BE2C (cell line): ENCODE measurements at regions not wholly inside any gene's neighbourhood (a gene's known extent, or its start where the extent isn't known, plus 50 kb on each side); places are given as distances from the start of the nearest gene placed in this dataset.

Source experiments
- DNase-seq: peaks from one replicate; pipeline ENCODE4 v3.0.0-alpha.2; 2020
- H3K27me3 ChIP-seq: fragments of 250-450 bp; sonication (Bioruptor Pico); 2 replicates; pipeline ENCODE4 v1.5.1; 2020; ENCODE audit warnings: mild to moderate bottlenecking
- H3K36me3 ChIP-seq: fragments of 250-450 bp; sonication (Bioruptor Pico); 2 replicates; pipeline ENCODE4 v1.5.1; 2020; ENCODE audit warnings: mild to moderate bottlenecking
- H3K4me1 ChIP-seq: fragments of 250-450 bp; sonication (Bioruptor Pico); 2 replicates; pipeline ENCODE4 v1.5.1; 2020
- H3K4me3 ChIP-seq: 2 replicates; pipeline ENCODE4 v1.5.1; 2011; ENCODE audit warnings: low read depth, low read length
- H3K9me3 ChIP-seq: fragments of 250-450 bp; sonication (Bioruptor Pico); 2 replicates; pipeline ENCODE4 v1.5.1; 2020
- CTCF ChIP-seq: IDR thresholded peaks from 2 replicates; pipeline ENCODE4 v1.5.1; 2012; ENCODE audit warnings: mild to moderate bottlenecking, low read depth, low read length

- no peak for TF ChIP-seq CTCF
- no peaks in the 10 kb centered on the region for H3K9me3 ChIP-seq
- H3K27me3 ChIP-seq = no peaks in the 10 kb centered on the region
- no peak overlapping the region for H3K4me3 ChIP-seq
- DNase-seq = no peak
- H3K36me3 ChIP-seq = no peaks in the 10 kb centered on the region
- H3K4me1 ChIP-seq = no peaks in the 10 kb centered on the region
Measured at GRCh38 chr2:164109006-164109405, 373.2 kb upstream of the FIGN start.

- Histone ChIP-seq H3K36me3 (no peaks in the 10 kb centered on the region), H3K9me3 (no peaks in the 10 kb centered on the region), H3K4me1 (no peaks in the 10 kb centered on the region), H3K27me3 (no peaks in the 10 kb centered on the region), H3K4me3 (no peak overlapping the region)
- TF ChIP-seq CTCF = no peak
- no peak for DNase-seq
Measured at GRCh38 chr2:164103271-164103670, 367.5 kb upstream of the FIGN start.

- Histone ChIP-seq H3K27me3 (no peaks in the 10 kb centered on the region), H3K4me3 (no peak overlapping the region), H3K36me3 (no peaks in the 10 kb centered on the region), H3K4me1 (no peaks in the 10 kb centered on the region), H3K9me3 (no peaks in the 10 kb centered on the region)
- no peak for DNase-seq
- no peak for TF ChIP-seq CTCF
Measured at GRCh38 chr2:164102366-164102765, 366.6 kb upstream of the FIGN start.

- H3K4me3 ChIP-seq = no peak overlapping the region
- no peaks in the 10 kb centered on the region for H3K4me1 ChIP-seq
- no peak for DNase-seq
- H3K36me3 ChIP-seq = no peaks in the 10 kb centered on the region
- no peaks in the 10 kb centered on the region for H3K27me3 ChIP-seq
- TF ChIP-seq CTCF = no peak
- no peaks in the 10 kb centered on the region for H3K9me3 ChIP-seq
Measured at GRCh38 chr2:164091673-164092072, 355.9 kb upstream of the FIGN start.

GRCh38 chr2:164090533-164090932, 354.7 kb upstream of the FIGN start:
- no peak for TF ChIP-seq CTCF
- H3K36me3 ChIP-seq = no peaks in the 10 kb centered on the region
- no peaks in the 10 kb centered on the region for H3K9me3 ChIP-seq
- no peak for DNase-seq
- H3K4me1 ChIP-seq = no peaks in the 10 kb centered on the region
- H3K27me3 ChIP-seq = no peaks in the 10 kb centered on the region
- no peak overlapping the region for H3K4me3 ChIP-seq

GRCh38 chr2:164084066-164084465, 348.3 kb upstream of the FIGN start:
- H3K36me3 ChIP-seq = no peaks in the 10 kb centered on the region
- no peak overlapping the region for H3K4me3 ChIP-seq
- H3K27me3 ChIP-seq = no peaks in the 10 kb centered on the region
- no peak for DNase-seq
- no peaks in the 10 kb centered on the region for H3K9me3 ChIP-seq
- no peaks in the 10 kb centered on the region for H3K4me1 ChIP-seq
- TF ChIP-seq CTCF = no peak
